ENCODE measurements at regions not wholly inside any gene's neighbourhood (a gene's known extent, or its start where the extent isn't known, plus 50 kb on each side); places are given as distances from the start of the nearest gene placed in this dataset.
"Not testable (repeated sequence)": the region's sequence is repeated elsewhere in the genome, so short reads cannot be mapped to it uniquely, and the experiment has no call there.

DNA sequence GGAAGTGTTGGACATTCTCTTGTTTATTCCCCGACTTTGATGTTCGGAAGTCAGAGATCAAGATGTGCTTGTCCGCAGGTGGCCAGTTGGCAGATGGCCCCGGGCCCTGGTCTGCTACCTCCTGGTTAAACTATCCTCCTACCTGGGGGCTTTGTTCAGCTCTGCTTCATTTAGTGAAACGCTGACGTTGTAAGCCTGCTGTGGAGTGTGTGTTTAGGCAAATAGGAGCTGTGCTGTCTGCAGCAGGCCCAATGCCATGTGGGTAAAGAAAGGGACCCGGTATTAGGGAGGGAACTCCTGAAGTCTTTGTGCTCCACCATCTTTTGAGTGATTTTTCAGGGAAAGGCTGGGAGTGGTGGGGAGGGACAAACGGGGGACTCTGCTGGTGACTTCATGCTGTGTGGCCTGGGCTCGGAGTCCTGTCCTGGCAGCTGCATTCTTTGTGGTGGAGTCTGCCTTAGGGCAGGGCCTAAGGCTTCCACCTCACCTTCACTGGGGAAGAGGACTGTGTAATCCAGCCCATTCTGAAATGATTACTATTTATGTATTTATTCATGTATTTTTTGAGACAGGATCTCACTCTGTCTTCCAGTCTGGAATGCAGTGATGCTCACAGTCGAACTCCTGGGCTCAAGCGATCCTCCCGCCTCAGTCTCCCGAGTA, 171.1 kb upstream of the KLF6 start:
- no peak for DNase-seq (ENCODE audit: low spot score)

DNA sequence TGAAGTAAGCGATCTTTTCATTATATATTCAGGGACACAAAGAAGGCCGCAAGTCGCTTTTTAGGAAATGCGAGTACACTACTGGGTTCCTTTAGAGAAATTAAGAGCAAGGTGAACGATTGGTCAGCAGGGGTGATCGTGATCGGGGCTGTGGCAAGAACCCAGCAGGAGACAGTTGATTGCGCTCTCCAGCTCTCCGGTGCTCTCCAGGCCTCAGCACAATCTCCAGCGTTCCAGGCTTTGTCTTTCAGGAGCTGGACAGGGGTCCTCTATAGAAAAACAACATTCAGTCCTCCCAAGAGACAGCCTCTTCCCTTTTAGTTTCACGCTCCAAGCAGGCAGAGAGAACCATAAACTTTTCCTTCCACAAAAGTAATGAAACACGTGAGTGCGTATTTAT, 170.5 kb upstream of the KLF6 start:
- DNase-seq (ENCODE audit: low spot score), result no peak

DNA sequence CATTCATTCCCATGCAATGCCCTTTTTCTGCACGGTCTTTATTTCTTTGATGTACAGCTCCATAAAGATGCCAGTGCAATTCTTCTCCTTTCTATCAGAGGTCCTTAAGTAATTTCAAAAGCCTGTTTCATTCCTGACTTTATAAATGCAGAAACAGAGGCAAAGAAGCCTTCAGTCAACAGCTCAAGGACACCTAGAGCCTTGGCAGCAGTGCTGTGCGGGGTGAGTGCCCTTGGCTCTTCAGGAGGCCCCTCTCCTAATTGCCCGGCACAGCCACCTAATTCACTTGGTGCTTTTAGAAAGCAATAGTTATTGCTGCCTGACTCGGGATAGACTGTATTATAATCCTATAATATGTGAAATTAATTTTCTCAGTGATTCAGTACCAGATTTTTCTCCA, 169.6 kb upstream of the KLF6 start:
- no peak for DNase-seq (ENCODE audit: low spot score)

DNA sequence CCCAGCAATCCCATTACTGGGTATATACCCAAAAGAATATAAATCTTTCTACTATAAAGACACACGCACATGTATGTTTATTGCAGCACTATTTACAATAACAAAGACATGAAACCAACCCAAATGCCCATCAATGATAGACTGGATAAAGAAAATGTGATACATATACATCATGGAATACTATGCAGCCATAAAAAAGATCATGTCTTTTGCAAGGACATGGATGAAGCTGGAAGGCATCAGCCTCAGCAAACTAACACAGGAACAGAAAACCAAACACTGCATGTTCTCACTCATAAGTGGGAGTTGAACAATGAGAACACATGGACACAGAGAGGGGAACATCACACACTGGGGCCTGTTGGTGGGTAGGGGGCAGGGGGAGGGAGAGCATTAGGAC, 169.0 kb upstream of the KLF6 start:
- DNase-seq (ENCODE audit: low spot score), result not testable (repeated sequence)

DNA sequence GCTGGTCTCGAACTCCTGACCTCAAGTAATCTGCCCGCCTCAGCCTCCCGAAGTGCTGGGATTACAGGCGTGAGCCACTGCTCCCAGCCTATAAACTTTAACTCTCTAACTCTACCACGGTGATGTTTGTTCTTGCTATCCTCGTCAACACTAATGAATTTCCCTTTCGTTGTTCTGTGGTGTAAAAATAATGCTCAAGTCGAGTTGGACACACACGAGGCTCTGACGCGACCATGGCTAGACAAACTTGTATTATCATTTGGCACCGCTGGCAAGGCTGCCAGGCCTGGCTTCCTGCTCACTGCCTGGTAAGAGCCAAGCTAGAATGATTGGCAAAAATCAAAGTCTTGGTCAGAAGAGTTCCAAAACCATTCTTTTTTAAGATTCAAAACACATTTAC, 167.0 kb upstream of the KLF6 start:
- DNase-seq (ENCODE audit: low spot score), result no peak

DNA sequence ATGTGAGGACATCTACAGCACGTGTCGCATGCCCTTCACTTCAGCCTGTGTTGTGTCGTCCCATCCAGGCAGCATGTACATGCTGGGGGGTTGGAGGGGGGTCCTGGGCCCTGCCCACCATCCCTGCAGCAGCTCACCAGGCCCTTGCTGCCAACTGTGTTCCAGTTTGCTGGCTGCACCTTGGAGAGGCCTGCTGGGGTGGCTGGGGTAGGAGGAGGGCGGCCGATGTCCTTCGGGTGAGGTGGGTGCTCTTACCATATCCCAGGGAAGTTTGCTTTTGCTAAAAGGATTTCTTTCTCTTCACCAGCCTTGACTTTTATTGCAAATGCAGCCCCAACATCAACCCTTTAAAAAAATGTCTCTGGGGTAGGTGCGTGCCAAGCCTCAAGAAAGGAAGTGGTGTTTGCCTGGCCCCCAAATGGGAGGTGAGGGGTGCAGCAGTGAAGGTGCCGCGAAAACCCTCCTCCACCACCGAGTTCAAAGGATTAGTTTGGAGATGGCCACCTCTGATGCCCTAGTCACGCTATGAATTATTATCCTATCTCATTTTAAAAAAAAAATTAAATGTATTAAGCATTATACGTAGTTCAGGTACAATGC, 165.8 kb upstream of the KLF6 start:
- DNase-seq (ENCODE audit: low spot score), result no peak

DNA sequence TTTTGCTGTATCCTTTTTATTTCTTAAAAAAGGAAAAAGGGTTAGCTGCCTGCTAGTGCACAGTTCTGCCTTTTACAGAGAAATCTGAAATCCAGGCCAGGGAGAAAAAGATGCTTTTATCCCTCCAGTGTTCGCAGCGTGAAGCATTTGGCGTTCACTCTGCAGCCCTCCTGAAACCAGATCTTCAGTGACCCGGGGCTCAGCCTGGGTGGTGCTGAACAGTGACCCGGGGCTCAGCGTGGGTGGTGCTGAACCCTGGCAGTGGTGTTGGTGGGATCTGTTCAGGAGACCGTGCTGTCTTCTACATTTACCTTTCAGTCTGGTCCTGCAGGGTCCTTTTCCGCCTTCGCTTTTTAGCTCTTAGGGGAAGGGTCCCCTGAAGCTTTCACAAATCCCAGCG, 164.7 kb upstream of the KLF6 start:
- no peak for DNase-seq (ENCODE audit: low spot score)

DNA sequence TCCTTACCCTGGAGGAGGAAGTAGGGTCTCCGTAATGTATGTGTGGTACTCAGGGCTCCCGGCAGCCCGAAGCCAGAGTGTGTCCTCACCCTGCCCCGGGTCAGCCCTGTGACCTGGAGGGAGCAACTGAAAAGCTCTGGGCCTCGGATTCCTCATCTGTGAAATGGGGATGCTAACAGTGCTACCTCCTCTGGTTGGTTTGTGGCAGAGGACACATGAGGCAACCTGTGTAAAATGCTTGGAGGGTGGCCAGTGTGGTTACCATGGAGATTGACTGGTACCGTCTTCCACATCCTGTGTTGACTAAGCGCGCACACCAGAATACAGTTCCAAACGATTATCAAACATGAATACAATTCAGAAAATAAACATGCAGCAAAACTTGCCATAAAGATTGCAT, 163.8 kb upstream of the KLF6 start:
- no peak for DNase-seq (ENCODE audit: low spot score)

DNA sequence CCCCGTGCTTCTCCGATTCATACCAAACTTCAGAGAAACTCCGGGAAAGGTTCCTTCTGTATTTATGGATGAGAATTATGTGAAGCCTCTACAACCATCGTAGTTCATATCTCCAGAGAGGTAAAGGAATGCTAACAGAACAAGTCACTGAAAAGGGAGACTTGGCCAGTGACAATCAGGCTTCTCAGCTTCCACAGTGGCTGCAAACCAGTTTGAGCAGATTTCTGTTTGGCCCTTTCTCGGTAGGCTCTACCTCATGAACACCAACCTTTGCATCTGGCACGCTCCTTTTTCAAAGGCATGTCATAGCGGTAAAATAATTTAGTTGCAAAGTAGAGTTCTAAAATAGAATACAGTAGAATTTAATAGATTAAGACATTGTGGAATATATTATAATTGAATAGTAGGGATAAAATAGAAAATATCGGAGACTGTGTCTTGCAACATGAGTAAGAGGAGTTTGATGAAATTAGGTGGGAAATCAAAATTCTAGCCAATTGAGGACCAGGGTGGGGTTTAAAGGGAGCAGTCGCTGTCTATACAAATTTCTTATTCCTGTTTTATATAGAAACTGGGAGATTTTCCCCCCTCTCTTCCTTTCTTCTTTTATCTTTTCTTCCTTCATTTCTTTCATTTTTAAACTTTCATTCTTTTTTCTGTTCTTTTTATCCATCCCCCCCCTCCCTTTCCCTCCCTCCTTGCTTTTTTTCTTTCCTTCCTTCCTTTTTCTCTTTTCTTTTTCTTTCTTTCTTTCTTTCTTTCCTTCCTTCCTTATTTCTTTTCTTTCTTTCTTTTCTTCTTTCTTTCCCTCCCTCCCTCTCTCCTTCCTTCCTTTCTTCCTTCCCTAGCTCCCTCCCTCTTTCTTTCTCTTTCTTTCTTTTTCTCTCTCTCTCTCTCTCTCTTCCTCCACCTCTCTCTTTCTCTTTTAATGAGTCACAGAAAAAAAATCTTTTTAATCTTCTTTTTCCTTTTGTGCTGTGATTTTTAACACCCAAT, 161.5 kb upstream of the KLF6 start:
- no peak for DNase-seq (ENCODE audit: low spot score)

DNA sequence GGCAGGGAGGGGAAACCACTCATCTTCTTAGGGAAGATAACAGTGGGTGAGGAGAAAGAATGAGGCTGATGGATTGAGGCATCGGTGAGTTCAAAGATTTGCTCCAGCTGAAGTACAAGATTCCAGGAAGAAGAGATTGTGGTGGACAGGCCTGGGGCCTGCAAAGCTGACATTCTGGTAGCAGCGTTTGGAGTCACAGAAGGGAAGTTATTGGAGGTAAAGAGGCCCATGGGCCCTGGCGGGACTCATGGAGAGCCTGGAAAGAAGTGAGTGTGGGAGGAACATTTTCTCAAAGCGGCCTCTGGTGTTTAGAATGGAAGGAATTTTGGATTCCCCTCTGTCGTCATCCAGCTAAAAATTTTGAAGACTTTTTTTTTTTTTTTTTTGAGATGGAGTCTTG, 160.0 kb upstream of the KLF6 start:
- DNase-seq (ENCODE audit: low spot score), result no peak

DNA sequence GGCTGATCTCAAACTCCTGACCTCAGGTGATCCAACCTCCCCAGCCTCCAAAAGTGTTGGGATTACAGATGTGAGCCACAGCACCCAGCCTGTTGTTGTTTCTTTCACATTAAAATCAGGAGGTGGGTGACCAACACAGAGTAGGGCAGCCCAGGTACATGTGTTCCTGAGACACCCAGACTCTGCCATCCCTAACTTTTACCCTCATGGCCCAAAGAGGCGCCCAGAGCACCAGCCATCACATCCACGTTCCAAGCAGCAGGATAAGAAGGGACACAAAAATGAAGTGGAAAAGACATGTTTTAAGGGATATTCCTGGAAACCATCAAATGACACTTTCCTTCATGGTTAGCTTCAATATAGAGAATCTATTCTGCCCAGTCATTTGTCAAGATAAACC, 159.6 kb upstream of the KLF6 start:
- no peak for DNase-seq (ENCODE audit: low spot score)

DNA sequence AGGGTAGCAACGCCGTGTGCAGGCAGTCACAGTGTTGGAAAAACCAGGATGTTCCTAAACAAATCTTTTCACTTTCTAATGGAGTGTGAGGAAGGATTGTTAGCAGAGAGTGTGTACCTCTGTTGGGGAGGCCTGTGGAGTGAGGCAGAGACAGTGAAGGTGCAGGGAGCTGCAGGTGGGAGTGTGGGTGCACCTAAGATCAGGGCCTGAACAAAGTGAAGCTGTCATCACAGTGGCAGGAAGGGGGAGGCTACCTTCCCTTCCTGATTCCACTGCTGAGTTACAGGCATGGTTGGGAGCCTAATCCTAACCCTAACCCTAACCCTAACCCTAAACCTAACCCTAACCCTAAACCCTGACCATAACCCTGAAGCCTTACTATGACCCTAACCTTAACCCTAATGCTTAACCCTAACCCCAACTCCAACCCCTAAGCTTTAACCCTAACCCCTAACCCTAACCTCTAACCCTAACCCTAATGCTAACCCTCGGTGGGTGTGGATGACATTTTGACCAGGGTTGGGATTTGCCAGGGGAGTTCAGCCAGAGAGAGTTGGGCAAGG, 158.8 kb upstream of the KLF6 start:
- no peak for DNase-seq (ENCODE audit: low spot score)

DNA sequence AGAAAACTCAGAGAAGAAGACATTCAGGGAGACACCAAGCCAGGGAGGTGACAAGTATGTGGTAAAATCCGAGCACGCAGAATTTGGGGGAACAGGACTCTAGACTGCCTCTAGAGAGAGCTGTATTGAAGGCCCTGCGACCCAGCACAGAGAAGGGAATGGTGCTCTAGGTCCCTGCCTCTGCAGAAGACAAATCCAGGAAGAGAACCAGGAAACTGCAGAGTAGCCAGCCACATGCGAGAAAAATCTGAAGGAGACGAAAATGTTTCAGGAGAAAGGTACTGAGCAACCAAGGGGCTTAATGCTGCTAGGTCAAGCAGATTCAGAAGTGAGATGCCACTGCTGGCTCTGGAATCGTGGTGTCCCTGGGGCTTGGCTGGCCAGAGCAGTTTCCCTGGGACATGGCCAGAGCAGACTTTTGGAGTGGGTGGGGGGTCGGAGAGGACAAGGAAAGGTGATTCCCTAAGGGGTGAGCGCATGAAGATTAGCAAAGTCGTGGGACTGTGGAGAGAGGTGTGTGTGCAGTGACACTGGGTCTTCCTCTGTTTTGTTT, 158.0 kb upstream of the KLF6 start:
- DNase-seq (ENCODE audit: low spot score), result no peak

DNA sequence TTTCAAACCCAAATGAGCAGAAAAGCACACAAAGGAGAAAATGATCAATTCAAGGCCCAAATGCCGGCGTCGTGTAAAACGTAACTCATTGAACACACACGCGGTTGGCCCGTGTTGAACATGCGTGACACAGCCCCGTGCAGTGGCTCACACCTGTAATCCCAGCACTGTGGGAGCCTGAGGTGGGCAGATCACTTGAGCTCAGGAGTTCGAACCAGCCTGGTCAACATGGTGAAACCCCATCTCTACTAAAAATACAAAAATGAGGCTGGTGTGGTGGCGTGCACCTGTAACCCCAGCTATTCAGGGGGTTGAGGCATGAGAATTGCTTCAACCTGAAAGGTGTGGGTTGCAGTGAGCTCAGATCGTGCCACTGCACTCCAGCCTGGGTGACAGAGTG, 156.7 kb upstream of the KLF6 start:
- DNase-seq (ENCODE audit: low spot score), result no peak

DNA sequence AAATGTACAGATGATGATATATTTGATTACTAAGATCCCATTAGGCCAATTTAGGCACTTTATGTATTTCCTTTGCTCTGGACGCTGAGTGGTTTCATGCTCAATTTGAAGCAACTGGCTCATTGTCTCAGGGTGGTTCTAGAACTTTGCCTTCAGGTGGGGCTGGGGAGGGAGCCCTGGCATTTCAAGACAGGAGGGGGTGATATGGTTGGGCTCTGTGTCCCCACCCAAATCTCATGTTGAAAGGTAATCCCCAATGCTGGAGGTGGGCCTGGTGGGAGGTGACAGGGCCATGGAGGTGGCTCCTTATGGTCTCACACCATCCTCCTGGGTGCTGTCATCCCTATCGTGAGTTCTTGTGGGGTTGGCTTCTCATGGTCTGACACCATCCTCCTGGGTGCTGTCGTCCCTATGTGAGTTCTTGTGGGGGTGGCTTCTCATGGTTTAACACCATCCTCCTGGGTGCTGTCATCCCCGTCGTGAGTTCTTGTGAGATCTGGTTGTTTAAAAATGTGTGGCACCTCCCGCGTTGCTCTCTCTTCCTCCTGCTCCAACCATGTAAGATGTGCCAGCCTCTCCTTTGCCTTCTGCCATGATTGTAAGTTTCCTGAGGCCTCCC, 151.5 kb upstream of the KLF6 start:
- DNase-seq (ENCODE audit: low spot score), result no peak

DNA sequence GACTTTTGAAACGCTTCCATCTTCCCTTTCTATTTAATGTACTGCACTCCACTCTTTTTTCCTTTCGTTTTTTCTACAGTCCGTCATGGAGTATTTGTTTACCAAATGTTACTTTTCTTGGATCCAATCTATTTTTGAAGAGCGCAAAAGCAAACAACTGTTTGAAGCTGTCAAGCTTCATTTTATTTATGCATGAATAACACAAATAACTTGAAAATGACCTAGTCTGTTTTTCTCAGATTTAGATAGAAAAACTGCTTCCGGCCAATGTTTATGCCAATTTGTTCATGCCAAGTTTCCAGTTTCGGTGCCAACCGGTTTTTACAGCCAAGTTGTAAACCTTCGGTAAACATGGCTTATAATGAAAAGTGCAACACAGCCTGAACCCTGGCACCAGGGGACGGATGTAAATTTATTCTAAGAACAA, 150.9 kb upstream of the KLF6 start:
- DNase-seq (ENCODE audit: low spot score), result no peak

DNA sequence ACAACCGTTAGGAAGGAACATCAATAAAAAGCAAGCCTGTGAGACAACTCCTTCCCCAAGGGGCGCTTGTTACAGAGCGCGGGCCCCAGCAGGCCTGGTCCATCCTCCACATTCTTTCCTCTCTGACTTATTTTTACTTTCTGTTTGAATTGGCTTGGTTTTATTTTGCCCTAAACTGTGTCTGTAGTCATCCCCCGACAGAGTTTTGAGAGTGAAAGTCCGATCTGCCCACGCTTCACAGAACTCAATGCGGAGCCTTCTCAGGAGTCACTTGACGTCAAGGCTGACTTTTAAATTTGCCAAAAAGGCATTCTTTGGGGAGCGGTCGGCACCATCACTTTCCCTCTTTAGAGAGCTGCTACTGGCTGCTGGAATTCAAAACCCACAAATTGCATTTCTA, 150.1 kb upstream of the KLF6 start:
- DNase-seq (ENCODE audit: low spot score), result no peak

DNA sequence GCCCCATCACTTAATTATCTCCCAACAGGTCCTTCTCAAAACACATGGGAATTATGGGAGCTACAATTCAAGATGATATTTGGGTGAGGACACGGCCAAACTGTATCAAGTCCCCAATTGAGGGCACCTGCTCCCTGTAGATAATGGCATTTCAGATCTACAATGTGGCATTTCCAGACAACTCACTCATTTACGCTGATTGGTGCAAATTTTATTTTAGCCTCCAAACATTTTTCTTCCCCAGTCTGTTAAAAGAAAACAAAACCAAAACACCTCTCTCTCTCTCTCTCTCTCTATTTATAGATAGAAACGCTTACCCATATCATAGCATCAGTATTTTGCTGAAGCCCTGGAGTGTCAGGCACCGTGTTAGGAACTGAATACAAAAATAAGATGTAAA, 148.7 kb upstream of the KLF6 start:
- DNase-seq (ENCODE audit: low spot score), result no peak

DNA sequence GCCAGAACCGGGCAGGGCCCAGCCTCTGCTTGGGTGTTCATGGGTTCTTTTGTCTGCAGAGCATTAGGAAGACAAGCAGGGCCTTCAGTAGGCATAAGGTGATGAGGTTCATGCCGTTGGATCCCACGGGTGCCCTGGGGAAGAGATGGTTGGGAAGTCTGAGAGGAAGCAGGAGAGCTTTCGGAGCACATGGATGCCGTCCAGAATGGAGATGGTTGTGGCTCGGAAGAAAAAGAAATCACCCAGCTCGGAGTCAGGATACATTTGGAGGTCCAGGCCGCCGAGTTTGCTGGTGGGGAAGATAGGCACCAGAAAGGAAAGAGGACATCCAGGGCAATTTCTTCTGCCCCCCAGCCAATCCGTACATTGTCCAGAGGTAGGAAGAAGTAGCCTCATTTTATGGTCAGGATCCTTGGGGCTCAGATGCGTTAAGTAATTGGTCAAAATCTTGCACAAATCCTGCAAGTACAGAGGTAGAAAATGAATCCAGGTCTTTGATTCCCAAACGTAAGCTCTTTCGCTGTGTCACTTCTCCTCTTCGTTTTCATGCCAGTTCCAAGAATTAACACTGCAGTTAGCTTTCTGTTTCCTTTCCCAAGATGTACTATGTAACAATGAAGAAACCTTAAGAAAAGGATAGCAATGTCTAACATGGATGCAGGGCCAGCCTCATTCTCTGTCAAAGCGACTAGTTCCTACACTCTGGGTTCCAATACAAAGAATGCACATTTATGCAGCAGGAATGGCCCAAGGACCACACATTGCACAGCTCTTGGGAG, 147.8 kb upstream of the KLF6 start:
- DNase-seq (ENCODE audit: low spot score), result no peak

DNA sequence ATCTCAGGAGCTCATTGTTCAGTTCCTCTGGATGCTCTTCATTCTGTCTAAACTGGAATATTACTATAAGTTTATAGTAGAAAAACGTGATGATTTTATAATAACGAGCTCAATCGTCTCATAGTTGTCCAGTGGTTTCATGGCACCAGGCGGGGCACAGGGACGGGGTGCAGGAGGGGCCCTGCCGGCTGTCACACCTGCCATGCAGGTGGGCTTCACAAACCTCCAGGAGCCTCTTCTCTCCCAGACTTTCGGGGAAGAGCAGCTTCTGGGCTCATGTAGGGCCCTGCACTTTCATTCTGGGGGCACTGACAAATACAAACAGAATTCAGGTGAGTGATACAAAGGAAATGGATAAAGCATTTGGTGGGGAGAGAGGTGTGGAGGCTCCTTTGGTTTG, 146.9 kb upstream of the KLF6 start:
- DNase-seq (ENCODE audit: low spot score), result no peak

DNA sequence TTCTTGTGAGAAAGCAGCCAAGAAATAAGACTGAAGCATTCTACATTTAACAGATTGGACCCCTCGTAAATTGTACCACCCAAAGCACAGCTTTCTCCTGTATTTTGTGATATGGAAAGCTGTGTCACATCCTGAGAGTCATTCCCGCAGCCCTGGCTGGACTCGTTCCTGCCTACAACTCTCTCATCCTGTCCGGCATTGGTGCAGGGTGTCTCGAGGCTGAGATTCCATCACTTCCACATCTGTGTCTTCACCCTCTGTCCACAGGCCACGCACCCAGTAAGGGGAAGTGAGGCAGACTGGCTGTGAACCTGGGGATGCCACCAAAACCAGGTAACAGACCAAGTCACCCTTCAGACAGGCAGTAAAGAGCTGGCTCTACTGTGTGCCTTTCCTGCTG, 146.2 kb upstream of the KLF6 start:
- DNase-seq (ENCODE audit: low spot score), result no peak

Measured in ecto neural progenitor cell (in vitro differentiated cells).